ENCODE measurements at regions not wholly inside any gene's neighbourhood (a gene's known extent, or its start where the extent isn't known, plus 50 kb on each side); places are given as distances from the start of the nearest gene placed in this dataset.

DNA sequence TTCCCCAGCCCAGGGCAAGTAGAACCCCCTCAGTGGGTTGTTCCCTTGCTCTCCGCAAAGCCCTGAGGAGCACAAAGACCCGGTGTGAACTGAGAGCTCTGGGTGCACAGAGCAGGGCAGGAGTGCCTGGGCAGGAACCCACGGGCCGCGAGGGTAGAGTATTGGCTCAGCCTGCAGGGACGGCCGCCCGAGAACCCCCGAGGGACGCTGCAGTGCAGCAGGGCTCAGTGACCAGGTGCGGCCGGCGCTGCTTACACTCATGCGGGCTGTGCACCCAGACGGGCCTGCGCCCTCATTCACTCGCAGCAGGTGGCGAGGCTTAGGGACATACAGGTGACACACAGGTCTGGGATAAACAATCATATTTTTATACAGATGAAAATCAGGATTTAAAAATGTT lies 51.9 kb upstream of the PDE10A start:
- no peak for TF ChIP-seq NFRKB (IDR thresholded peaks at IDR 0.05)
- TF ChIP-seq BHLHE40 (IDR thresholded peaks at IDR 0.05; ENCODE audit: borderline replicate concordance), result no peak

Data from HEK293T (cell line).